SK-N-SH (cell line): ENCODE measurements at regions not wholly inside any gene's neighbourhood (a gene's known extent, or its start where the extent isn't known, plus 50 kb on each side); places are given as distances from the start of the nearest gene placed in this dataset.

Experiments
- CTCF ChIA-PET: fragments of 300-600, 350-600 bp; formaldehyde crosslinking; extraction: SDS; loops from one replicate; lab custom pipeline; 2021; lab: Yijun Ruan, JAX
- POLR2A ChIA-PET: fragments of 350-600 bp; sonication (Branson Sonifier 250); formaldehyde crosslinking; extraction: SDS; loops from one replicate; lab custom pipeline; 2020; ENCODE audit warnings: antibody characterized with exemption, inconsistent platforms; lab: Yijun Ruan, JAX
- DNase-seq: peaks from one replicate; pipeline ENCODE4 v3.0.0; 2012
- H2AFZ ChIP-seq: fragments of 200-600 bp; sonication (generic); 2 replicates; pipeline ENCODE4 v1.8.1; 2016; ENCODE audit warnings: antibody characterized with exemption, mild to moderate bottlenecking, low read depth
- H3F3A ChIP-seq: fragments of 200-600 bp; sonication (generic); replicated peaks from 2 replicates; pipeline ENCODE3; 2016; ENCODE audit warnings: antibody characterized with exemption, mild to moderate bottlenecking; ENCODE audit not compliant: insufficient read depth
- H3K27ac ChIP-seq, 2 experiments: fragments of 200-500 bp in 1 of 2; fragments of 200-600 bp in 1 of 2; sonication (Bioruptor generic) in 1 of 2; sonication (generic), shearing (Covaris generic) in 1 of 2; 2 replicates each; pipeline versions ENCODE4 v1.5.1 to v1.6.1; 2014 to 2016; ENCODE audit warnings: low read depth in 2 of 2, inconsistent platforms in 1 of 2, low read length in 1 of 2, mild to moderate bottlenecking in 1 of 2, mixed read lengths in 1 of 2
- H3K27me3 ChIP-seq: fragments of 200-600 bp; sonication (generic), shearing (Covaris generic); 2 replicates; pipeline ENCODE4 v1.6.1; 2016; ENCODE audit warnings: mixed run types; ENCODE audit not compliant: insufficient read depth
- H3K36me3 ChIP-seq, 2 experiments: fragments of 200-500 bp in 1 of 2; fragments of 200-600 bp in 1 of 2; sonication (Bioruptor generic) in 1 of 2; sonication (generic) in 1 of 2; replicated peaks in 1 of 2; 2 replicates each; pipeline versions ENCODE3 to v1.5.1; 2014 to 2016; ENCODE audit warnings: low read length in 1 of 2, mild to moderate bottlenecking in 1 of 2; ENCODE audit not compliant: insufficient read depth in 2 of 2, control insufficient read depth in 1 of 2
- H3K4me1 ChIP-seq, 2 experiments: fragments of 200-500 bp in 1 of 2; fragments of 200-600 bp in 1 of 2; sonication (Bioruptor generic) in 1 of 2; sonication (generic), shearing (Covaris generic) in 1 of 2; 2 replicates each; pipeline versions ENCODE4 v1.5.1 to v1.6.1; 2014 to 2016; ENCODE audit warnings: low read depth in 1 of 2, low read length in 1 of 2, mixed run types in 1 of 2; ENCODE audit not compliant: insufficient read depth in 2 of 2, control insufficient read depth in 1 of 2
- H3K4me2 ChIP-seq: fragments of 200-600 bp; sonication (generic), shearing (Covaris generic); 2 replicates; pipeline ENCODE4 v1.6.1; 2017; ENCODE audit warnings: mixed run types
- H3K4me3 ChIP-seq, 2 experiments: fragments of 200-500 bp in 1 of 2; fragments of 200-600 bp in 1 of 2; sonication (Bioruptor generic) in 1 of 2; sonication (generic), shearing (Covaris generic) in 1 of 2; 2 replicates each; pipeline versions ENCODE4 v1.5.1 to v1.8.1; 2014 to 2016; ENCODE audit warnings: low read depth in 2 of 2, inconsistent platforms in 1 of 2, low read length in 1 of 2, mild to moderate bottlenecking in 1 of 2, mixed read lengths in 1 of 2, moderate library complexity in 1 of 2
- H3K79me2 ChIP-seq: fragments of 200-600 bp; sonication (generic); 2 replicates; pipeline ENCODE4 v1.8.1; 2017; ENCODE audit warnings: mild to moderate bottlenecking; ENCODE audit not compliant: insufficient read depth
- H3K9ac ChIP-seq: fragments of 200-600 bp; sonication (generic); 2 replicates; pipeline ENCODE4 v1.6.1; 2017; ENCODE audit warnings: mixed run types
- H3K9me2 ChIP-seq: fragments of 200-600 bp; sonication (generic); 2 replicates; pipeline ENCODE4 v1.6.1; 2017; ENCODE audit warnings: mixed run types
- H3K9me3 ChIP-seq: fragments of 200-600 bp; sonication (generic); 2 replicates; pipeline ENCODE4 v1.6.1; 2017; ENCODE audit warnings: mixed run types, mild to moderate bottlenecking, moderate library complexity
- H4K20me1 ChIP-seq: fragments of 200-600 bp; sonication (generic); 2 replicates; pipeline ENCODE4 v1.6.1; 2017; ENCODE audit warnings: mild to moderate bottlenecking, mixed run types; ENCODE audit not compliant: insufficient read depth
- FOXJ3 ChIP-seq: sonication (generic); formaldehyde crosslinking; IDR thresholded peaks from 2 replicates; pipeline ENCODE4 v1.5.1; 2020; ENCODE audit warnings: mild to moderate bottlenecking, missing genetic modification reagents
- FOXM1 ChIP-seq: IDR thresholded peaks from 2 replicates; pipeline ENCODE4 v1.4.0; 2012; ENCODE audit warnings: low read depth, mild to moderate bottlenecking
- JUND ChIP-seq: IDR thresholded peaks from 2 replicates; pipeline ENCODE4 v1.4.0; 2012
- MEF2A ChIP-seq: IDR thresholded peaks from 2 replicates; pipeline ENCODE4 v1.4.0; 2012; ENCODE audit warnings: low read depth, borderline replicate concordance
- MXI1 ChIP-seq: IDR thresholded peaks from 2 replicates; pipeline ENCODE4 v1.6.1; 2012; ENCODE audit warnings: mild to moderate bottlenecking, low read depth, low read length, improper control_type of control experiment
- RCOR1 ChIP-seq: fragments of 150-350 bp; IDR thresholded peaks from 2 replicates; pipeline ENCODE4 v1.6.1; 2017; ENCODE audit warnings: antibody characterized with exemption, low read length
- RFX5 ChIP-seq: IDR thresholded peaks from 2 replicates; pipeline ENCODE4 v1.6.1; 2012; ENCODE audit warnings: mild to moderate bottlenecking, improper control_type of control experiment, low read length
- WGBS: methylation state at CpG from one replicate; pipeline ENCODE4 v1.1.6; 2017; ENCODE audit warnings: low lambda C conversion rate; 5-methylcytosine and 5-hydroxymethylcytosine counted together
- TF ChIP-seq, protein P1 (sequence below): fragments of 150-350 bp; IDR thresholded peaks from 2 replicates; pipeline ENCODE4 v1.6.1; 2017; ENCODE audit warnings: antibody characterized with exemption, low read length, low read depth, borderline replicate concordance
- TF ChIP-seq, protein P2 (sequence below): IDR thresholded peaks from 2 replicates; pipeline ENCODE4 v1.4.0; 2012; ENCODE audit warnings: low read depth, borderline replicate concordance
- TF ChIP-seq, protein P3 (sequence below): IDR thresholded peaks from 2 replicates; pipeline ENCODE4; 2012

DNA sequence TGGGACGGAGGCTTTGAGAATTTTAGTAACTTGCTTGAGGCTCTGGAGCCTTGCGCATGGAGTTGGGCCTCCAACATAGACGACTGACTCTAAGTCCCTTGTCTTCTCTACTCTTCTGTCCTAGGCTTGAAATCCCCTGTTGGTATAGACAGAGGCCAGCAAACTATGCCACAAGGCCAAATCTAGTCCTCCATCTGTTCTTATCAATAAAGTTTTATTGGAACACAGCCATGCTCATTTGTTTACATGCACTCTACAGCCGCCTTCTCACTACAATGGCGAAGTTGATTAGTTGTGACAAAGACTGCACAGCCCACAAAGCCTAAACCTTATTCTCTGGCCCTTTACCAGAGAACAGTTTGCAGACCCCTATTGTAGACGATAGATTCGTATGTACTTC, 174.1 kb upstream of the ZFP64 start (continued):
- TF ChIP-seq, protein P1, sequence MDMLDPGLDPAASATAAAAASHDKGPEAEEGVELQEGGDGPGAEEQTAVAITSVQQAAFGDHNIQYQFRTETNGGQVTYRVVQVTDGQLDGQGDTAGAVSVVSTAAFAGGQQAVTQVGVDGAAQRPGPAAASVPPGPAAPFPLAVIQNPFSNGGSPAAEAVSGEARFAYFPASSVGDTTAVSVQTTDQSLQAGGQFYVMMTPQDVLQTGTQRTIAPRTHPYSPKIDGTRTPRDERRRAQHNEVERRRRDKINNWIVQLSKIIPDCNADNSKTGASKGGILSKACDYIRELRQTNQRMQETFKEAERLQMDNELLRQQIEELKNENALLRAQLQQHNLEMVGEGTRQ = no peak
- TF ChIP-seq FOXJ3 (CRISPR knock-in tag) (no peak), FOXM1 (no peak)

DNA sequence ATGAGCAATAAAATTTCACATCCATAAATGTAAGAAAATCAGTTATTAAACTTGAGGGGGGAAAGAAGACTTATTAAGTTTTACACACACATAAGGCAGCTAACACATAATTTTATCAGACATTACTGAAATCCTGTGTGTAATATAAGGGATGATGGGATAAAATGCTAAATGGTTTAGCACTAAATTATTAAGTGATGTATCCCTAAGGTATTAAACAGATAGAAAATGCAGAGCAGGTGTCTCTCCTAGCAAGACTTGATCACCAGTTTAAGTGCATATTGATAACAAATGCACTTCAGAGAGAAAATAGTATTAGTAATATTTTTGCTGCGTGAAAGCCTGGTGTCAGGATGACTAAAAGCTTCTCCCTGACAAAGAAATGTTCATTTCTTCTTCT, 172.8 kb upstream of the ZFP64 start:
- H3K9me3 ChIP-seq = no peaks in the 10 kb centered on the region
- POLR2A ChIA-PET = no interaction called here
- CTCF ChIA-PET = interaction anchor here (0.7 to 2.6 kb wide), 3 partner anchors 16 to 53 kb away, joined by 3 to 7 read pairs (median 4); no protein-coding TSS in a partner anchor

DNA sequence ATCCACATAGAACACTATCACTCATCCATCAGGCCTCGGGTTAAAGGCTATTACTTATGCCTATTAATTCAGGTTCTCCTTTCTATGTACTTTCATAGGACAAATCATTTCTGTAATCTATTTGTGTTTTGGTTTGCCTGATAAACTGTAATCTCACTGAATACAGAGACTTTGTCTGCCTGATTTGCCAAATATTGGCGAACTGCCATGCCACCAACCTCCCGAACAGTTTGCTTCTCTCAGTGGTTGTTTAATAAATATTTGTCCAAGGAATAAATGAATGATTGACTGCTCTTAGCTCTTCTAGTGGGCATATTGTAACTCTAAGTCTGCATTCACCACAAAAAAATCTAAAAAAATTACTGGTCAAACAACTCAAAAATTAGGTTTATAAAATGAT, 170.1 kb upstream of the ZFP64 start:
- TF ChIP-seq, protein P2, sequence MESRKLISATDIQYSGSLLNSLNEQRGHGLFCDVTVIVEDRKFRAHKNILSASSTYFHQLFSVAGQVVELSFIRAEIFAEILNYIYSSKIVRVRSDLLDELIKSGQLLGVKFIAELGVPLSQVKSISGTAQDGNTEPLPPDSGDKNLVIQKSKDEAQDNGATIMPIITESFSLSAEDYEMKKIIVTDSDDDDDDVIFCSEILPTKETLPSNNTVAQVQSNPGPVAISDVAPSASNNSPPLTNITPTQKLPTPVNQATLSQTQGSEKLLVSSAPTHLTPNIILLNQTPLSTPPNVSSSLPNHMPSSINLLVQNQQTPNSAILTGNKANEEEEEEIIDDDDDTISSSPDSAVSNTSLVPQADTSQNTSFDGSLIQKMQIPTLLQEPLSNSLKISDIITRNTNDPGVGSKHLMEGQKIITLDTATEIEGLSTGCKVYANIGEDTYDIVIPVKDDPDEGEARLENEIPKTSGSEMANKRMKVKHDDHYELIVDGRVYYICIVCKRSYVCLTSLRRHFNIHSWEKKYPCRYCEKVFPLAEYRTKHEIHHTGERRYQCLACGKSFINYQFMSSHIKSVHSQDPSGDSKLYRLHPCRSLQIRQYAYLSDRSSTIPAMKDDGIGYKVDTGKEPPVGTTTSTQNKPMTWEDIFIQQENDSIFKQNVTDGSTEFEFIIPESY = no peak
- TF ChIP-seq RFX5 (no peak), MEF2A (no peak), RCOR1 (no peak), MXI1 (no peak)
- TF ChIP-seq, protein P3, sequence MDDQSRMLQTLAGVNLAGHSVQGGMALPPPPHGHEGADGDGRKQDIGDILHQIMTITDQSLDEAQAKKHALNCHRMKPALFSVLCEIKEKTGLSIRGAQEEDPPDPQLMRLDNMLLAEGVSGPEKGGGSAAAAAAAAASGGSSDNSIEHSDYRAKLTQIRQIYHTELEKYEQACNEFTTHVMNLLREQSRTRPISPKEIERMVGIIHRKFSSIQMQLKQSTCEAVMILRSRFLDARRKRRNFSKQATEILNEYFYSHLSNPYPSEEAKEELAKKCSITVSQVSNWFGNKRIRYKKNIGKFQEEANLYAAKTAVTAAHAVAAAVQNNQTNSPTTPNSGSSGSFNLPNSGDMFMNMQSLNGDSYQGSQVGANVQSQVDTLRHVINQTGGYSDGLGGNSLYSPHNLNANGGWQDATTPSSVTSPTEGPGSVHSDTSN = no peak
- no peak overlapping the region for H3K4me3 ChIP-seq
- H3K27me3 ChIP-seq = no peaks in the 10 kb centered on the region
- no peaks in the 10 kb centered on the region for H3F3A ChIP-seq
- no peak overlapping the region for H3K27ac ChIP-seq
- H3K4me1 ChIP-seq = no peaks in the 10 kb centered on the region
- no peak overlapping the region for H3K4me2 ChIP-seq
- POLR2A ChIA-PET = no interaction called here
- no peaks in the 10 kb centered on the region for H3K9me3 ChIP-seq
- H3K79me2 ChIP-seq = no peaks in the 10 kb centered on the region
- H3K9me2 ChIP-seq = no peaks in the 10 kb centered on the region
- CTCF ChIA-PET = no interaction called here
- H4K20me1 ChIP-seq = no peaks in the 10 kb centered on the region
- H2AFZ ChIP-seq = no peak overlapping the region
- H3K9ac ChIP-seq = no peak overlapping the region
- DNase-seq = no peak
- 42% methylated on average over 3 of the region's 3 CpGs for WGBS
- no peaks in the 10 kb centered on the region for H3K36me3 ChIP-seq

More for the DNA sequence above, 172.8 kb upstream of the ZFP64 start:
- H3K36me3 ChIP-seq = no peaks in the 10 kb centered on the region
- H3K79me2 ChIP-seq = no peaks in the 10 kb centered on the region
- no peak for TF ChIP-seq JUND
- WGBS = 14% methylated on average over 1 of the region's 1 CpG
- no peaks in the 10 kb centered on the region for H3K4me1 ChIP-seq
- no peak overlapping the region for H3K9ac ChIP-seq
- H3F3A ChIP-seq = no peaks in the 10 kb centered on the region
- no peaks in the 10 kb centered on the region for H4K20me1 ChIP-seq
- H3K4me3 ChIP-seq = no peak overlapping the region
- no peak for DNase-seq
- H3K9me2 ChIP-seq = no peaks in the 10 kb centered on the region
- no peaks in the 10 kb centered on the region for H3K27me3 ChIP-seq
- no peak overlapping the region for H3K27ac ChIP-seq
- no peak overlapping the region for H3K4me2 ChIP-seq
- H2AFZ ChIP-seq = no peak overlapping the region
